H9 (cell line): ENCODE measurements at regions not wholly inside any gene's neighbourhood (a gene's known extent, or its start where the extent isn't known, plus 50 kb on each side); places are given as distances from the start of the nearest gene placed in this dataset.

ENCODE experiments used
- DNase-seq: peaks from one replicate; pipeline ENCODE4 v3.0.0-alpha.2; 2017
- H2AFZ ChIP-seq: one replicate; pipeline ENCODE4 v1.6.1; 2013; ENCODE audit warnings: mild to moderate bottlenecking, low read length, control low read depth, moderate library complexity
- H2AK5ac ChIP-seq: 2 replicates; pipeline ENCODE4 v1.6.1; 2013; ENCODE audit warnings: low read length, control low read depth, mixed read lengths; ENCODE audit not compliant: insufficient read length
- H2BK120ac ChIP-seq: one replicate; pipeline ENCODE4 v1.6.1; 2013; ENCODE audit warnings: low read depth, mild to moderate bottlenecking, low read length, control low read depth, inconsistent platforms; ENCODE audit not compliant: poor library complexity, severe bottlenecking
- H2BK12ac ChIP-seq: 2 replicates; pipeline ENCODE4 v1.6.1; 2013; ENCODE audit warnings: low read length, control low read depth, mixed read lengths, low read depth; ENCODE audit not compliant: insufficient read length
- H2BK15ac ChIP-seq: 2 replicates; pipeline ENCODE4 v1.6.1; 2013; ENCODE audit warnings: low read depth, low read length, control low read depth
- H2BK20ac ChIP-seq: one replicate; pipeline ENCODE4 v1.6.1; 2013; ENCODE audit warnings: low read depth, mild to moderate bottlenecking, low read length, control low read depth, inconsistent platforms; ENCODE audit not compliant: poor library complexity, severe bottlenecking
- H2BK5ac ChIP-seq: 2 replicates; pipeline ENCODE4 v1.6.1; 2013; ENCODE audit warnings: low read length, control low read depth, mixed read lengths; ENCODE audit not compliant: insufficient read length
- H3K14ac ChIP-seq: 2 replicates; pipeline ENCODE4 v1.6.1; 2013; ENCODE audit warnings: low read length, control low read depth; ENCODE audit not compliant: insufficient read depth
- H3K18ac ChIP-seq: 2 replicates; pipeline ENCODE4 v1.6.1; 2013; ENCODE audit warnings: low read depth, mild to moderate bottlenecking, mixed read lengths, low read length, control low read depth; ENCODE audit not compliant: insufficient read length
- H3K23ac ChIP-seq: 2 replicates; pipeline ENCODE4 v1.6.1; 2013; ENCODE audit warnings: low read length, control low read depth, mixed read lengths, low read depth; ENCODE audit not compliant: insufficient read length
- H3K23me2 ChIP-seq: 2 replicates; pipeline ENCODE4 v1.6.1; 2013; ENCODE audit warnings: low read depth, mild to moderate bottlenecking, mixed read lengths, low read length, control low read depth; ENCODE audit not compliant: insufficient read length, poor library complexity, severe bottlenecking
- H3K27ac ChIP-seq: 2 replicates; pipeline ENCODE4 v1.5.1; 2013; ENCODE audit warnings: low read length, control low read depth, mixed read lengths, low read depth; ENCODE audit not compliant: insufficient read length
- H3K27me3 ChIP-seq: 2 replicates; pipeline ENCODE4 v1.6.1; 2013; ENCODE audit warnings: low read length, control low read depth, inconsistent platforms; ENCODE audit not compliant: insufficient read depth
- H3K4ac ChIP-seq: 2 replicates; pipeline ENCODE4 v1.6.1; 2013; ENCODE audit warnings: low read depth, mild to moderate bottlenecking, control low read depth, inconsistent platforms, low read length, moderate library complexity
- H3K4me1 ChIP-seq: 2 replicates; pipeline ENCODE4 v1.6.1; 2013; ENCODE audit warnings: low read length, control low read depth, inconsistent platforms; ENCODE audit not compliant: insufficient read depth
- H3K4me2 ChIP-seq: 2 replicates; pipeline ENCODE4 v1.6.1; 2013; ENCODE audit warnings: low read length, control low read depth, mixed read lengths; ENCODE audit not compliant: insufficient read length, insufficient read depth
- H3K56ac ChIP-seq: 2 replicates; pipeline ENCODE4 v1.6.1; 2013; ENCODE audit warnings: low read depth, mild to moderate bottlenecking, mixed read lengths, low read length, control low read depth; ENCODE audit not compliant: insufficient read length
- H3K79me1 ChIP-seq: 2 replicates; pipeline ENCODE4 v1.6.1; 2013; ENCODE audit warnings: low read depth, mild to moderate bottlenecking, moderate library complexity, low read length, control low read depth, inconsistent platforms; ENCODE audit not compliant: insufficient read depth, poor library complexity, severe bottlenecking
- H3K79me2 ChIP-seq: 2 replicates; pipeline ENCODE4 v1.6.1; 2013; ENCODE audit warnings: low read length, control low read depth, inconsistent platforms; ENCODE audit not compliant: insufficient read depth
- H3K9ac ChIP-seq: 2 replicates; pipeline ENCODE4 v1.6.1; 2013; ENCODE audit warnings: low read length, control low read depth, mixed read lengths; ENCODE audit not compliant: insufficient read length; ENCODE audit errors: extremely low read depth
- H3K9me3 ChIP-seq: one replicate; pipeline ENCODE4 v1.6.1; 2013; ENCODE audit warnings: low read depth, low read length, inconsistent platforms; ENCODE audit not compliant: control insufficient read depth
- H3T11ph ChIP-seq: one replicate; pipeline ENCODE4 v1.6.1; 2013; ENCODE audit warnings: mild to moderate bottlenecking, low read length, control low read depth, inconsistent platforms
- H4K20me1 ChIP-seq: one replicate; pipeline ENCODE4 v1.6.1; 2013; ENCODE audit not compliant: control insufficient read depth, insufficient read length, insufficient read depth
- H4K5ac ChIP-seq: 2 replicates; pipeline ENCODE4 v1.6.1; 2013; ENCODE audit warnings: low read depth, mild to moderate bottlenecking, mixed read lengths, low read length, control low read depth; ENCODE audit not compliant: insufficient read length
- H4K8ac ChIP-seq: replicated peaks from 2 replicates; pipeline ENCODE4 v1.6.1; 2013; ENCODE audit warnings: low read length, control low read depth, mixed read lengths, low read depth; ENCODE audit not compliant: insufficient read length
- H4K91ac ChIP-seq: 2 replicates; pipeline ENCODE4 v1.6.1; 2013; ENCODE audit warnings: low read depth, mild to moderate bottlenecking, moderate library complexity, mixed read lengths, low read length, control low read depth; ENCODE audit not compliant: insufficient read length
- H3K27ac Mint-ChIP-seq, 3 experiments: 2 replicates in 2 of 3; 3 replicates in 1 of 3; pipeline ENCODE4 v1.8.0; 2020 to 2021; ENCODE audit warnings: mixed read lengths in 3 of 3, mild to moderate bottlenecking in 1 of 3, moderate library complexity in 1 of 3
- H3K27me3 Mint-ChIP-seq: 2 replicates; pipeline ENCODE4 v1.8.0; 2021; ENCODE audit warnings: low read depth, mild to moderate bottlenecking, moderate library complexity, mixed read lengths
- H3K36me3 Mint-ChIP-seq, 3 experiments: 2 replicates in 2 of 3; 3 replicates in 1 of 3; pipeline ENCODE4 v1.8.0; 2020 to 2021; ENCODE audit warnings: low read depth in 3 of 3, mixed read lengths in 3 of 3; ENCODE audit not compliant: insufficient read depth in 1 of 3
- H3K4me1 Mint-ChIP-seq, 2 experiments: 2 replicates each; pipeline ENCODE4 v1.8.0; 2020; ENCODE audit warnings: mixed read lengths in 2 of 2
- H3K4me3 Mint-ChIP-seq, 2 experiments: 2 replicates in 1 of 2; 3 replicates in 1 of 2; pipeline ENCODE4 v1.8.0; 2020 to 2021; ENCODE audit warnings: mild to moderate bottlenecking in 2 of 2, mixed read lengths in 2 of 2, moderate library complexity in 1 of 2
- H3K9me3 Mint-ChIP-seq, 2 experiments: 2 replicates in 1 of 2; 3 replicates in 1 of 2; pipeline ENCODE4 v1.8.0; 2020; ENCODE audit warnings: mild to moderate bottlenecking in 2 of 2, mixed read lengths in 2 of 2, moderate library complexity in 1 of 2
- CTCF ChIP-seq: fragments of 200-600 bp; sonication (generic); conservative IDR thresholded peaks from 3 replicates; pipeline ENCODE4 v1.8.0; 2021; ENCODE audit warnings: antibody characterized with exemption, mild to moderate bottlenecking
- WGBS: extraction: QIAGEN DNeasy Blood & Tissue Kit; methylation state at CpG from one replicate; pipeline ENCODE4 v1.1.7; 2013; ENCODE audit warnings: missing lambda C conversion rate, low lambda C conversion rate, mixed read lengths; ENCODE audit not compliant: insufficient read length; ENCODE audit errors: extremely low coverage; 5-methylcytosine and 5-hydroxymethylcytosine counted together

- DNase-seq = no peak
- Histone ChIP-seq H2BK5ac (no peak overlapping the region), H3K9ac (no peak overlapping the region), H2BK20ac (no peak overlapping the region), H4K8ac (no peak overlapping the region), H3K27ac (no peak overlapping the region), H4K20me1 (no peaks in the 10 kb centered on the region), H3K4me2 (no peak overlapping the region), H3K23ac (no peak overlapping the region), H2BK12ac (no peak overlapping the region), H3K14ac (no peak overlapping the region), H4K5ac (no peak overlapping the region), H3K9me3 (no peaks in the 10 kb centered on the region), H3K56ac (no peak overlapping the region), H4K91ac (no peak overlapping the region), H2AFZ (no peak overlapping the region), H3K79me2 (no peaks in the 10 kb centered on the region), H3K23me2 (no peaks in the 10 kb centered on the region), H2AK5ac (no peak overlapping the region), H3T11ph (no peak overlapping the region), H2BK120ac (no peak overlapping the region), H3K27me3 (no peaks in the 10 kb centered on the region), H3K79me1 (no peaks in the 10 kb centered on the region), H3K4me1 (no peaks in the 10 kb centered on the region), H3K18ac (no peak overlapping the region), H3K4ac (no peak overlapping the region), H2BK15ac (no peak overlapping the region)
- Mint-ChIP-seq H3K27ac (no peak overlapping the region), H3K27me3 (no peaks in the 10 kb centered on the region), H3K4me1 (no peaks in the 10 kb centered on the region), H3K9me3 (peaks cover 0 to 4% of the 10 kb centered on the region in 2 experiments; a peak in 2 of 5 replicates), H3K36me3 (no peaks in the 10 kb centered on the region), H3K4me3 (no peak overlapping the region)
- TF ChIP-seq CTCF = no peak
- no CpG with 5 or more reads among the region's 1 CpG for WGBS
Measured at GRCh38 chr2:53302455-53302854, 465.1 kb upstream of the CHAC2 start.
